IMR-90 (cell line): ENCODE measurements at regions not wholly inside any gene's neighbourhood (a gene's known extent, or its start where the extent isn't known, plus 50 kb on each side); places are given as distances from the start of the nearest gene placed in this dataset.
"Not testable (repeated sequence)": the region's sequence is repeated elsewhere in the genome, so short reads cannot be mapped to it uniquely, and the experiment has no call there.

Experiments used
- ATAC-seq: fragments of 200-7000 bp; cut with Tn5 transposase; 2 replicates; pipeline ENCODE4 v1.9.1; 2020; ENCODE audit warnings: low read depth, mild to moderate bottlenecking, moderate library complexity
- BruUV-seq: library from RNA; stranded (reverse); fragments of 400-500 nt; replicated peaks from 2 replicates; lab custom pipeline; 2021; lab: Mats Ljungman, UMichigan
- CTCF ChIA-PET: fragments of 300-600 bp; formaldehyde crosslinking; extraction: SDS; loops from one replicate; lab custom pipeline; 2021; ENCODE audit warnings: antibody characterized with exemption; lab: Yijun Ruan, JAX
- POLR2A ChIA-PET: fragments of 300-600 bp; sonication (Branson Sonifier 250); formaldehyde crosslinking; loops from one replicate; lab custom pipeline; 2022; ENCODE audit warnings: antibody characterized with exemption; ENCODE audit not compliant: unreplicated experiment; lab: Charles Lee
- DNase-seq: peaks from one replicate; pipeline ENCODE4 v3.0.0; 2013
- H2AFZ ChIP-seq: replicated peaks from 2 replicates; pipeline ENCODE3; 2013; ENCODE audit warnings: low read length, mild to moderate bottlenecking; ENCODE audit not compliant: poor library complexity
- H2AK5ac ChIP-seq: 2 replicates; pipeline ENCODE4 v1.6.1; 2013; ENCODE audit warnings: low read depth, low read length, inconsistent platforms
- H2AK9ac ChIP-seq: replicated peaks from 2 replicates; pipeline ENCODE3; 2013; ENCODE audit warnings: mild to moderate bottlenecking, low read depth, low read length, moderate library complexity; ENCODE audit not compliant: poor library complexity
- H2BK120ac ChIP-seq: 2 replicates; pipeline ENCODE4 v1.6.1; 2013; ENCODE audit warnings: low read depth, low read length, inconsistent platforms
- H2BK15ac ChIP-seq: 3 replicates; pipeline ENCODE4 v1.6.1; 2013; ENCODE audit warnings: low read depth, low read length, inconsistent platforms
- H2BK20ac ChIP-seq: 2 replicates; pipeline ENCODE4 v1.6.1; 2013; ENCODE audit warnings: low read depth, mild to moderate bottlenecking, inconsistent platforms, low read length, moderate library complexity
- H2BK5ac ChIP-seq: 2 replicates; pipeline ENCODE4 v1.6.1; 2013; ENCODE audit warnings: mild to moderate bottlenecking, low read depth, low read length, inconsistent platforms; ENCODE audit not compliant: poor library complexity, severe bottlenecking
- H3K14ac ChIP-seq: replicated peaks from 2 replicates; pipeline ENCODE4 v1.6.1; 2013; ENCODE audit warnings: low read depth, low read length, inconsistent platforms
- H3K18ac ChIP-seq: 2 replicates; pipeline ENCODE4 v1.6.1; 2013; ENCODE audit warnings: low read depth, low read length, control low read depth
- H3K23ac ChIP-seq: 2 replicates; pipeline ENCODE4 v1.6.1; 2013; ENCODE audit warnings: low read depth, low read length, inconsistent platforms
- H3K27ac ChIP-seq: 2 replicates; pipeline ENCODE4 v1.5.1; 2013; ENCODE audit warnings: mild to moderate bottlenecking, control low read depth, low read length; ENCODE audit not compliant: insufficient read depth
- H3K27me3 ChIP-seq: 2 replicates; pipeline ENCODE4 v1.6.1; 2013; ENCODE audit warnings: low read length; ENCODE audit not compliant: control insufficient read depth, insufficient read depth
- H3K36me3 ChIP-seq: 2 replicates; pipeline ENCODE4 v1.6.1; 2013; ENCODE audit warnings: low read length, mixed read lengths; ENCODE audit not compliant: control insufficient read depth, insufficient read depth
- H3K4ac ChIP-seq: 2 replicates; pipeline ENCODE4 v1.6.1; 2013; ENCODE audit warnings: low read depth, low read length, inconsistent platforms
- H3K4me1 ChIP-seq: 2 replicates; pipeline ENCODE4 v1.6.1; 2013; ENCODE audit warnings: low read length, mixed read lengths; ENCODE audit not compliant: control insufficient read depth, insufficient read depth
- H3K4me2 ChIP-seq: 2 replicates; pipeline ENCODE4 v1.6.1; 2013; ENCODE audit warnings: low read depth, mild to moderate bottlenecking, control low read depth, low read length, moderate library complexity
- H3K4me3 ChIP-seq: 2 replicates; pipeline ENCODE4 v1.5.1; 2013; ENCODE audit warnings: low read depth, mild to moderate bottlenecking, control low read depth, low read length, moderate library complexity; ENCODE audit not compliant: insufficient read depth
- H3K56ac ChIP-seq: 2 replicates; pipeline ENCODE4 v1.6.1; 2013; ENCODE audit warnings: low read length, inconsistent platforms; ENCODE audit not compliant: insufficient read depth; ENCODE audit errors: extremely low read depth
- H3K79me1 ChIP-seq, 2 experiments: 2 replicates each; pipeline ENCODE4 v1.6.1; 2013; ENCODE audit warnings: low read length in 2 of 2, inconsistent platforms in 1 of 2, low read depth in 1 of 2
- H3K9ac ChIP-seq: 2 replicates; pipeline ENCODE4 v1.6.1; 2013; ENCODE audit warnings: low read depth, low read length, control low read depth
- H3K9me1 ChIP-seq: 2 replicates; pipeline ENCODE4 v1.6.1; 2013; ENCODE audit warnings: low read length, inconsistent platforms; ENCODE audit not compliant: insufficient read depth
- H3K9me3 ChIP-seq: 2 replicates; pipeline ENCODE4 v1.6.1; 2013; ENCODE audit warnings: low read length; ENCODE audit not compliant: control insufficient read depth, insufficient read depth
- H4K20me1 ChIP-seq: 2 replicates; pipeline ENCODE4 v1.6.1; 2013; ENCODE audit warnings: low read length, inconsistent platforms; ENCODE audit not compliant: insufficient read depth
- H4K5ac ChIP-seq: 2 replicates; pipeline ENCODE4 v1.6.1; 2013; ENCODE audit warnings: mild to moderate bottlenecking, low read depth, low read length, control low read depth
- H4K8ac ChIP-seq, 2 experiments: 2 replicates each; pipeline ENCODE4 v1.6.1; 2013; ENCODE audit warnings: low read depth in 2 of 2, low read length in 2 of 2, control low read depth in 1 of 2, inconsistent platforms in 1 of 2
- H4K91ac ChIP-seq: 2 replicates; pipeline ENCODE4 v1.6.1; 2013; ENCODE audit warnings: low read depth, low read length, inconsistent platforms; ENCODE audit not compliant: insufficient read depth
- WGBS, 2 experiments: methylation state at CpG; one replicate each; pipeline versions ENCODE4 v1.1.5 to v1.1.7; 2013; ENCODE audit warnings: missing lambda C conversion rate in 2 of 2; ENCODE audit not compliant: insufficient read length in 1 of 2; ENCODE audit errors: extremely low coverage in 2 of 2; 5-methylcytosine and 5-hydroxymethylcytosine counted together
- dilution Hi-C: fragments of 300-500 bp; cut with HindIII; formaldehyde crosslinking; loops from one replicate; pipeline ENCODE4 v1.14.3; 2018; ENCODE audit warnings: low sequenced_read_pairs; ENCODE audit not compliant: unreplicated experiment
- in situ Hi-C: fragments of 300-500 bp; cut with MboI; formaldehyde crosslinking; loops from 3 replicates; pipeline ENCODE4 v1.14.3; 2019; ENCODE audit warnings: low sequenced_read_pairs, inconsistent platforms, mixed read lengths
- intact Hi-C: fragments of 100-400 bp; cut with micrococcal nuclease; formaldehyde crosslinking; loops from 2 replicates; pipeline ENCODE4 v1.10.0; 2022

DNA sequence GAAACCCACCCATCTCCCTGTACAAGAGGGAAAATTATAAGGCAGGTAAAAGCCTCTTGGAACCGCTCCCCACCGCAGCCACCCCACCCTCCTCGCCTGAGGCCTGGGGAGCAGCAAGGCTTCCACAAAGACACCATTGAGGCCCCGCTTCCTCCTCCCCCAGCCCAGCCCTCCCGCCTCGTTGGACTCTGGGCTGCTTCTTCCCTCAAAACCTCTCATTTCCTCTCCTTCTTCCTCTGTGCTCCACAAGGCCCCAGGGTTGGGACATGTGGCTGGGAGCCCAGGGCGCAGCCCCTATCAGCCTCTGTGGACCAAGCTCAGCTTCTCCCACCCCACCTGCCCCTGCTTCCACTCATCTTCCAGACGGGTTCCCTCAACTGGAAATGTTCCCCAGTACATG lies 185.6 kb downstream of the TBC1D2B start:
- H3K4ac ChIP-seq, H3K18ac ChIP-seq, POLR2A ChIA-PET, H4K20me1 ChIP-seq, DNase-seq, BruUV-seq, H3K9me1 ChIP-seq, H3K4me2 ChIP-seq, dilution Hi-C loops, H2AFZ ChIP-seq, intact Hi-C loops, H4K91ac ChIP-seq, H2BK120ac ChIP-seq, H2BK15ac ChIP-seq, H2BK20ac ChIP-seq, H3K79me1 ChIP-seq, H2AK9ac ChIP-seq, CTCF ChIA-PET, in situ Hi-C loops, H2BK5ac ChIP-seq, H3K56ac ChIP-seq, H3K4me3 ChIP-seq, H3K23ac ChIP-seq, H3K36me3 ChIP-seq, H4K5ac ChIP-seq, H3K9me3 ChIP-seq, ATAC-seq, H3K27me3 ChIP-seq, H3K14ac ChIP-seq, H3K4me1 ChIP-seq, H4K8ac ChIP-seq, H3K27ac ChIP-seq, H3K9ac ChIP-seq, H2AK5ac ChIP-seq: not testable (repeated sequence)
- no CpG with 5 or more reads among the region's 8 CpGs for WGBS, 2 experiments

DNA sequence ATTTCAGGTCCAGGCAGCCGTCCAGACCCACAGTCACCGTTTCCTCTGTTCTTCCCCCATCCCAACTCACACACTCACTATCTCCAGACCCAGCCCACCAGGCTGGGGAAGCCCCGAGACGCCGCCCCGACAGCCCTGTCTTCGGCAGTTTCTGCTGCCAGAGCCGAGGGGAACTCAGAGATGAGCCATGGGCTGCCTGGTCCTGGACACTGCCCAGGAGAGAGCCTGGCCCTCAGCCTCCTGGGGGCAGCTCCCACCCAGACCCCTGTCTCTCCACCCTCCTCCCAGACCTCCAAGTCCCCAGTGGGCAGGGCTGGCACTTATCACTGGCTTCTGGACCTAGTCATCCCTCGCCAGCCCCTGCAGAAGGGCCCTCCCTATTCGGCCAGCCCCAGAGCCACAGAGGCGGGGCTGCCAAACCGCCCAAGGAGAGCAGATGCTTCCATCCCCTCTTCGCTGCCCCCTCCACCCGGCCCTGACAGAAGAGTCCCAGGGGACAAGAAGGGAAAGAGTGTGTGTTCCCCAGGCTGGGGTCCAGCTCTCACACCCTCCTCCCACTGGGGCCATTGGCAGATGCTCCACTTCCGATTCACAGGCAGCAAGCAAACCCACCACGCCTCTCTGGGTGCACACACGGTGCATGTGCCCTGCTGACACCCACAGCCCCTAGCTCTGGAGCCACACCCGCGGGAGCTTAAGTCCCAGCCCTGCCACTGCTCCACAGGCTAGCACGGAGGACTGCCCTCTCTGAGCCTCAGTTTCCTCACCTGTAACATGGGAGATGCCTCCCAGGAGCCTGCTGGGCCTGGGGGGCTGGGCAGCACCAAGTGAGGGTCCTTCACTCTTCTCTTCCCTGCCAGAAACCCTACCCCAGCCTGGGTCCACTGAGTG lies 186.4 kb downstream of the TBC1D2B start:
- H3K9ac ChIP-seq, H3K18ac ChIP-seq, H4K8ac ChIP-seq, H4K91ac ChIP-seq, H2BK20ac ChIP-seq, BruUV-seq, intact Hi-C loops, dilution Hi-C loops, H3K4me1 ChIP-seq, in situ Hi-C loops, CTCF ChIA-PET, H3K56ac ChIP-seq, H2AFZ ChIP-seq, POLR2A ChIA-PET, H3K14ac ChIP-seq, H3K27me3 ChIP-seq, H3K36me3 ChIP-seq, H2BK5ac ChIP-seq, H4K20me1 ChIP-seq, H3K27ac ChIP-seq, H2BK15ac ChIP-seq, H3K79me1 ChIP-seq, H3K9me1 ChIP-seq, H2BK120ac ChIP-seq, H2AK5ac ChIP-seq, H3K9me3 ChIP-seq, H3K4me2 ChIP-seq, H4K5ac ChIP-seq, H3K23ac ChIP-seq, H3K4me3 ChIP-seq, H3K4ac ChIP-seq, H2AK9ac ChIP-seq: not testable (repeated sequence)
- ATAC-seq (peak; percentile 25), DNase-seq (peak; percentile 38)
- WGBS, 2 experiments: no CpG with 5 or more reads among the region's 20 CpGs
